Thyroid gland (tissue), 4 donors: ENCODE measurements at regions not wholly inside any gene's neighbourhood (a gene's known extent, or its start where the extent isn't known, plus 50 kb on each side); places are given as distances from the start of the nearest gene placed in this dataset.

Experiments used
- DNase-seq, 2 donors: peaks; one replicate each; pipeline ENCODE4 v3.0.0-alpha.2; 2019
- H3K27ac ChIP-seq, 3 donors: fragments of 200-600 bp; sonication (generic); 1 replicate in 2 of 3; 2 replicates in 1 of 3; pipeline ENCODE4 v1.5.1; 2016 to 2019; ENCODE audit warnings: mild to moderate bottlenecking in 1 of 3, moderate library complexity in 1 of 3
- H3K27me3 ChIP-seq: fragments of 200-600 bp; sonication (generic); one replicate; pipeline ENCODE4 v1.5.1; 2019
- H3K36me3 ChIP-seq, 2 donors: fragments of 200-600 bp; sonication (generic); one replicate each; pipeline ENCODE4 v1.5.1; 2016 to 2019
- H3K4me1 ChIP-seq, 2 donors: fragments of 200-600 bp; sonication (generic); one replicate each; pipeline ENCODE4 v1.5.1; 2017 to 2019
- H3K4me3 ChIP-seq, 3 donors: fragments of 200-600 bp; sonication (generic); replicated peaks in 1 of 3; 1 replicate in 2 of 3; 2 replicates in 1 of 3; pipeline ENCODE4 v1.5.1; 2016; ENCODE audit warnings: mild to moderate bottlenecking in 1 of 3
- H3K9me3 ChIP-seq: fragments of 200-600 bp; sonication (generic); one replicate; pipeline ENCODE4 v1.5.1; 2017
- POLR2A ChIP-seq, 2 donors: fragments of 450-650 bp; IDR thresholded peaks; one replicate each; pipeline ENCODE4 v1.6.1; 2017; ENCODE audit warnings: antibody characterized with exemption in 2 of 2, mild to moderate bottlenecking in 2 of 2, moderate library complexity in 1 of 2
- WGBS, 2 donors: methylation state at CpG; one replicate each; pipeline ENCODE4 v1.1.5; 2017; 5-methylcytosine and 5-hydroxymethylcytosine counted together
- intact Hi-C: fragments of 100-400 bp; cut with DNase I; formaldehyde crosslinking; loops from one replicate; pipeline ENCODE4 v1.15.1; 2023
- TF ChIP-seq, protein P1 (sequence below), 6 experiments: fragments of 200-600 bp in 3 of 6; fragments of 450-650 bp in 3 of 6; sonication (generic) in 3 of 6; IDR thresholded peaks; one replicate each; pipeline ENCODE4 v1.5.1; 2016 to 2019; ENCODE audit warnings: antibody characterized with exemption in 6 of 6, mild to moderate bottlenecking in 2 of 6, inconsistent platforms in 1 of 6, moderate library complexity in 1 of 6

DNA sequence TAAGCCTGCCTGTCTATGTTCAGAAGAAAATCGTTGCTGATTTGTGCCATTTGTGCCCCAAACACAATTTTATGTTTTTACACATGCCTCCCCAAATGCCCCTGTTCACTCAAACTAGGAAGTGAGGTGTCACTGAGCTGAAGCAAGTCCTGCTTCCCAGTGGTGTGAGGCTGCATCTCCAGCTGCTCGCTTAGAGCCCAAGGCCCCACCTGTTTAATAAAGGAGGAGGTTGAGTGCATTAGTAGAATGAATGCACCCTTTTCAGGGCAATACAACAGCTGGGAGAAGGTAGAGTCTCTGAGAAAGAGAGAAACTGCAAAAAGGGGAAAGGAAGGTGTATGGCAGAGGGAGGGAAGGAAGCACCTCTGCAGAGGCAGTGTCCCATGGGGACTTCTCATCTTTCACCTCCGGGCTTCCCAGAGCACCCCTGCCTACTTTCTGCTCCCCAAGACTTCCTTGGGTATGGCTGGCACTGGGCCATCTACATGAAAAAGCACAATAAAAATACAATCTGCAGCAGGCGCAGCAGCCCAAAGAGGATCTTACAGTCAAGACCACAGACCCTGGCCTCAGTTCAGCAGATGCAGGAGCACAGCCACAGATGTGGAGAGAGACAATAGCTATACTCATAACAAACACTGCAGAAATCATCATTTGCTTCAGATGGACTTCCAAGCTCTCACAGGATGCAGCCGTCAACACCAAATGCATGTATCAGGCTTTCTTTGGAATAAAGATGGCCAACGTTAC lies 165.9 kb downstream of the POLR2M start:
- intact Hi-C loops: no loop called here
- Histone ChIP-seq H3K36me3 (no peaks in the 10 kb centered on the region), H3K27me3 (no peaks in the 10 kb centered on the region), H3K4me1 (no peaks in the 10 kb centered on the region), H3K9me3 (no peaks in the 10 kb centered on the region), H3K27ac (no peak overlapping the region), H3K4me3 (no peak overlapping the region)
- 77 to 80% methylated on average over 6 of the region's 6 CpGs for WGBS, 2 donors
- DNase-seq: no peak
- TF ChIP-seq, protein P1, sequence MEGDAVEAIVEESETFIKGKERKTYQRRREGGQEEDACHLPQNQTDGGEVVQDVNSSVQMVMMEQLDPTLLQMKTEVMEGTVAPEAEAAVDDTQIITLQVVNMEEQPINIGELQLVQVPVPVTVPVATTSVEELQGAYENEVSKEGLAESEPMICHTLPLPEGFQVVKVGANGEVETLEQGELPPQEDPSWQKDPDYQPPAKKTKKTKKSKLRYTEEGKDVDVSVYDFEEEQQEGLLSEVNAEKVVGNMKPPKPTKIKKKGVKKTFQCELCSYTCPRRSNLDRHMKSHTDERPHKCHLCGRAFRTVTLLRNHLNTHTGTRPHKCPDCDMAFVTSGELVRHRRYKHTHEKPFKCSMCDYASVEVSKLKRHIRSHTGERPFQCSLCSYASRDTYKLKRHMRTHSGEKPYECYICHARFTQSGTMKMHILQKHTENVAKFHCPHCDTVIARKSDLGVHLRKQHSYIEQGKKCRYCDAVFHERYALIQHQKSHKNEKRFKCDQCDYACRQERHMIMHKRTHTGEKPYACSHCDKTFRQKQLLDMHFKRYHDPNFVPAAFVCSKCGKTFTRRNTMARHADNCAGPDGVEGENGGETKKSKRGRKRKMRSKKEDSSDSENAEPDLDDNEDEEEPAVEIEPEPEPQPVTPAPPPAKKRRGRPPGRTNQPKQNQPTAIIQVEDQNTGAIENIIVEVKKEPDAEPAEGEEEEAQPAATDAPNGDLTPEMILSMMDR (IDR thresholded peaks at IDR 0.05): no peak
- no peak for TF ChIP-seq POLR2A (IDR thresholded peaks at IDR 0.05)

DNA sequence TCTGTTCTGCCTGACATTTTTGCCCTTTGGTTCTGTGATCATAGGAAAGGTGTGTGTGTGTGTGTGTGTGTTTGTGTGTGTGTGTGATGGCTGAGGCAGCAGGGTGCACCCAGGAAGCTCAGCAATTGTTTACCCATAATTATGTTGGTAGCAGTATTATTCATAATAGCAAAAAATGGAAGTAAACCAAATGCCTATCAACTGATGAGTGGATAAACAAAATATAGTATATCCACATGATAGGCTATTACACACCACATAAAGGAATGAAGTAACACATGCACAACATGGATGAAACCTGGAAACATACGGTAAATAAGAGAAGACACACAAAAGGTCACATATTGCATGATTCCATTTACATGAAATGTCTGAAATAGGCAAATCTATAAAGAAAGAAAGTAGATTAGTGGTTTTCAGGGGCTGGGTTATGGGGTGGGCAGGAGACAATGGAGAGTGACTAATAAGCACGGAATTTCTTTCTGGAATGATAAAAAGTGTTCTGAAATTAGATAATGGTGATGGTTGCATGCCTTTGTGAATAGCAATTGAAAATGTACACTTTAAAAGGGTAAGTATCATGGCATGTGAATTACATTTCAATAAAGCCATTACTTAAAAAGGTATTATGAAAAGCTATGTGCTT lies 167.2 kb downstream of the POLR2M start:
- H3K4me3 ChIP-seq: no peak overlapping the region
- no peaks in the 10 kb centered on the region for H3K36me3 ChIP-seq
- H3K27ac ChIP-seq: no peak overlapping the region
- no peaks in the 10 kb centered on the region for H3K9me3 ChIP-seq
- WGBS, 2 donors: 95% methylated on average over 2 of the region's 2 CpGs
- intact Hi-C loops: no loop called here
- H3K27me3 ChIP-seq: no peaks in the 10 kb centered on the region
- DNase-seq: no peak
- no peaks in the 10 kb centered on the region for H3K4me1 ChIP-seq
- TF ChIP-seq, protein P1 (IDR thresholded peaks at IDR 0.05): no peak

DNA sequence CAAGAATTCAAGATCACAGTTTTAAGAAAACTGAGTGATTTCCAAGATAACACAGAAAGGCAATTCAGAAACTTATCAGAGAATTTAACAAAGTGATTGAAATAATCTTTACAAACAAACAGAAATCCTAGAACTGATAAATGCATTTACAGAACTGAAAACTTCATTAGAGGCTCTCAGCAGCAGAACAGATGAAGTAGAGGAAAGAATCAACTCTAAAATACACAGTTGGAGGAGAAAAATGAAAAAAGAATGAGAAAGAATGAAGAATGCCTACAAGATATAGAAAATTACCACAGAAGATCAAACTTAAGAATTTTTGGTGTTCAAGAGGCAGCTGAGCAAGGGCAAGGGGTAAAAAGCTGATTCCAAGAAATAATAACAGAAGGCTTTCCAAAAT lies 168.8 kb downstream of the POLR2M start:
- no peak overlapping the region for H3K27ac ChIP-seq
- no peak overlapping the region for H3K4me3 ChIP-seq
- DNase-seq: no peak
- TF ChIP-seq POLR2A (IDR thresholded peaks at IDR 0.05): no peak
- TF ChIP-seq, protein P1 (IDR thresholded peaks at IDR 0.05): no peak
- H3K9me3 ChIP-seq: no peaks in the 10 kb centered on the region
- H3K36me3 ChIP-seq: no peaks in the 10 kb centered on the region
- H3K27me3 ChIP-seq: no peaks in the 10 kb centered on the region
- intact Hi-C loops: no loop called here
- no peaks in the 10 kb centered on the region for H3K4me1 ChIP-seq

DNA sequence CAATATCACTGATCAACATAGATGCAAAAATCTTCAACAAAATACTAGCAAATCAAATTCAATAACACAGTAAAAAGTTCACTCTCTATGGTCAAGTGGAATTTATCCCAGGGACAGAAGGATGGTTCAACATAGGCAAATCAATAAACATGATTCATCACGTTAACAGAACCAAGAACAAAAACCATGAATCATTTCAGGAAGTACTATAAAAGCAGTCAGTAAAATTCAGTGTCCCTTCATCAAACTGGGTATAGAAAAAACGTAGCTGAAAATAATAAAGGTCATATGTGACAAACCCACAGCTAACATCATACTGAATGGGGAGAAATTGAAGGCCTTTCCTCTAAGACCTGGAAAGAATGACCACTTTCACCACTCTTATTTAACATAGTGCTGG lies 172.1 kb downstream of the POLR2M start:
- H3K4me1 ChIP-seq: no peaks in the 10 kb centered on the region
- no peaks in the 10 kb centered on the region for H3K36me3 ChIP-seq
- H3K4me3 ChIP-seq: no peak overlapping the region
- DNase-seq: no peak
- no peaks in the 10 kb centered on the region for H3K9me3 ChIP-seq
- intact Hi-C loops: no loop called here
- H3K27ac ChIP-seq: no peak overlapping the region
- WGBS, 2 donors: 65 to 74% methylated on average over 2 of the region's 2 CpGs
- H3K27me3 ChIP-seq: no peaks in the 10 kb centered on the region
- no peak for TF ChIP-seq POLR2A (IDR thresholded peaks at IDR 0.05)
- TF ChIP-seq, protein P1 (IDR thresholded peaks at IDR 0.05): no peak

DNA sequence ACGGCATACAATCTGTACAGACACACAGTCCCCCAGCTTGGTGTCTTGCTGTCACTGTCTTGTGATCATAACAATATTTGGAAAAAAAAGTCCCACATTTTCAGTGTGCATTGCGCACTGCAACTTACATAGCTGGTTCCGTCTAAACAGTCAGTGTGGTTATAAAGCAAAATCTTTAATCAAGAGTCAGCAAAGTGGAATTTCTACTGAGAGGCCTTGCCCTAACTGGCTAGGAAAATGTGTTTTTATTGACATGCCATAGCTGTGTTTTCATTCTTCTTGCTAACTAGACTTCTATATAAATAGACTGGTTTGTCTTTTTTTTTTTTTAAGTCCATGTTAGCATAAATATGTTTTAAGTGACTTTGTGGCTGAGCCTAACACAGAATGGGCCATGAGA lies 174.8 kb downstream of the POLR2M start:
- TF ChIP-seq, protein P1 (IDR thresholded peaks at IDR 0.05): no peak
- no peak for TF ChIP-seq POLR2A (IDR thresholded peaks at IDR 0.05)

More for the DNA sequence above, 174.8 kb downstream of the POLR2M start:
- Histone ChIP-seq H3K9me3 (no peaks in the 10 kb centered on the region), H3K36me3 (no peaks in the 10 kb centered on the region), H3K27me3 (no peaks in the 10 kb centered on the region), H3K4me1 (no peaks in the 10 kb centered on the region), H3K4me3 (no peak overlapping the region), H3K27ac (no peak overlapping the region)
- 95 to 97% methylated on average over 3 of the region's 3 CpGs for WGBS, 2 donors
- intact Hi-C loops: no loop called here
- no peak for DNase-seq
